A673 (cell line): ENCODE measurements at regions not wholly inside any gene's neighbourhood (a gene's known extent, or its start where the extent isn't known, plus 50 kb on each side); places are given as distances from the start of the nearest gene placed in this dataset.

Experiments used
- BruUV-seq: library from RNA; stranded (reverse); fragments of 400-500 nt; replicated peaks from 2 replicates; lab custom pipeline; 2021; lab: Mats Ljungman, UMichigan
- CTCF ChIA-PET: fragments of 300-600 bp; sonication (Branson Sonifier 250); formaldehyde crosslinking; loops from one replicate; lab custom pipeline; 2022; ENCODE audit warnings: antibody characterized with exemption; lab: Charles Lee
- POLR2A ChIA-PET: fragments of 300-600 bp; sonication (Branson Sonifier 250); formaldehyde crosslinking; loops from one replicate; lab custom pipeline; 2022; ENCODE audit warnings: antibody characterized with exemption; ENCODE audit not compliant: low non-redundant PET; lab: Charles Lee
- DNase-seq: peaks from one replicate; pipeline ENCODE4 v3.0.0-alpha.2; 2015; ENCODE audit warnings: low spot score
- H3K27ac ChIP-seq: fragments of 200-600 bp; sonication (generic); 2 replicates; pipeline ENCODE4 v1.5.1; 2016; ENCODE audit warnings: mixed run types, low read depth, mild to moderate bottlenecking, mixed read lengths, antibody characterized with exemption, low read length; ENCODE audit not compliant: poor library complexity, severe bottlenecking
- H3K27me3 ChIP-seq: fragments of 200-600 bp; sonication (generic); replicated peaks from 2 replicates; pipeline ENCODE4 v1.6.1; 2017; ENCODE audit warnings: mixed run types, low read depth, mild to moderate bottlenecking, mixed read lengths, antibody characterized with exemption, low read length; ENCODE audit not compliant: insufficient read depth, poor library complexity
- H3K36me3 ChIP-seq: fragments of 200-600 bp; sonication (generic); 2 replicates; pipeline ENCODE4 v1.6.1; 2016; ENCODE audit warnings: mixed run types, mild to moderate bottlenecking, mixed read lengths, antibody characterized with exemption, low read length; ENCODE audit not compliant: insufficient read depth, poor library complexity, severe bottlenecking
- H3K4me1 ChIP-seq: fragments of 200-600 bp; sonication (generic); 2 replicates; pipeline ENCODE4 v1.6.1; 2017; ENCODE audit warnings: mixed run types, mild to moderate bottlenecking, mixed read lengths, antibody characterized with exemption, low read length; ENCODE audit not compliant: insufficient read depth, poor library complexity, severe bottlenecking
- H3K4me3 ChIP-seq: fragments of 200-600 bp; sonication (generic); 2 replicates; pipeline ENCODE4 v1.5.1; 2016; ENCODE audit warnings: low read depth, mixed run types, mild to moderate bottlenecking, mixed read lengths, low read length; ENCODE audit not compliant: poor library complexity, severe bottlenecking
- H3K9me3 ChIP-seq: fragments of 200-600 bp; sonication (generic); 2 replicates; pipeline ENCODE4 v1.6.1; 2016; ENCODE audit warnings: mixed run types, low read depth, mild to moderate bottlenecking, mixed read lengths, antibody characterized with exemption, low read length; ENCODE audit not compliant: poor library complexity, severe bottlenecking
- CTCF ChIP-seq: fragments of 300-800, 200-600 bp; sonication (generic); conservative IDR thresholded peaks from 2 replicates; pipeline ENCODE4 v1.5.1; 2017; ENCODE audit warnings: low read depth, mild to moderate bottlenecking, antibody characterized with exemption, low read length, moderate library complexity, mixed read lengths
- EZH2 ChIP-seq: fragments of 200-600 bp; sonication (generic); IDR thresholded peaks from 2 replicates; pipeline ENCODE4 v1.6.1; 2017; ENCODE audit warnings: borderline replicate concordance, low read depth, mild to moderate bottlenecking, mixed read lengths, antibody characterized with exemption, low read length; ENCODE audit not compliant: poor library complexity, severe bottlenecking
- intact Hi-C: fragments of 100-400 bp; cut with micrococcal nuclease; formaldehyde crosslinking; loops from one replicate; pipeline ENCODE4 v1.10.0; 2022; ENCODE audit not compliant: unreplicated experiment

GRCh38 chr11:134746609-134747008 is 334.6 kb upstream of the B3GAT1 start:
- Histone ChIP-seq H3K27me3 (no peaks in the 10 kb centered on the region), H3K9me3 (peaks cover 5% of the 10 kb centered on the region), H3K4me1 (no peaks in the 10 kb centered on the region), H3K27ac (no peak overlapping the region), H3K4me3 (no peak overlapping the region), H3K36me3 (no peaks in the 10 kb centered on the region)
- intact Hi-C loops = no loop called here
- CTCF ChIA-PET = no interaction called here
- POLR2A ChIA-PET = no interaction called here
- TF ChIP-seq EZH2 (no peak), CTCF (no peak)
- BruUV-seq = no TSS peak
- DNase-seq = no peak

- TF ChIP-seq EZH2 (no peak), CTCF (no peak)
- ChIA-PET POLR2A (no interaction called here), CTCF (no interaction called here)
- Histone ChIP-seq H3K27me3 (no peaks in the 10 kb centered on the region), H3K36me3 (no peaks in the 10 kb centered on the region), H3K4me3 (no peak overlapping the region), H3K4me1 (no peaks in the 10 kb centered on the region), H3K27ac (no peak overlapping the region), H3K9me3 (peaks cover 5% of the 10 kb centered on the region)
- BruUV-seq = no TSS peak
- DNase-seq = no peak
- intact Hi-C loops = no loop called here
These were observed 333.4 kb upstream of the B3GAT1 start for GRCh38 chr11:134745456-134745855.

- no peak overlapping the region for H3K27ac ChIP-seq
- H3K27me3 ChIP-seq = no peaks in the 10 kb centered on the region
- ChIA-PET POLR2A (no interaction called here), CTCF (no interaction called here)
- no peak for DNase-seq
- TF ChIP-seq EZH2 (no peak), CTCF (no peak)
- no peaks in the 10 kb centered on the region for H3K36me3 ChIP-seq
- no peaks in the 10 kb centered on the region for H3K4me1 ChIP-seq
- no peak overlapping the region for H3K4me3 ChIP-seq
- intact Hi-C loops = no loop called here
- H3K9me3 ChIP-seq = peaks cover 5% of the 10 kb centered on the region
- BruUV-seq = no TSS peak
These were observed 331.8 kb upstream of the B3GAT1 start for GRCh38 chr11:134743820-134744195.
